ENCODE measurements at regions not wholly inside any gene's neighbourhood (a gene's known extent, or its start where the extent isn't known, plus 50 kb on each side); places are given as distances from the start of the nearest gene placed in this dataset.
"Not testable (repeated sequence)": the region's sequence is repeated elsewhere in the genome, so short reads cannot be mapped to it uniquely, and the experiment has no call there.

- not testable (repeated sequence) for DNase-seq (ENCODE audit: low spot score)
These were observed 80.6 kb upstream of the ST3GAL5 start for GRCh38 chr2:85969367-85969766.

DNA sequence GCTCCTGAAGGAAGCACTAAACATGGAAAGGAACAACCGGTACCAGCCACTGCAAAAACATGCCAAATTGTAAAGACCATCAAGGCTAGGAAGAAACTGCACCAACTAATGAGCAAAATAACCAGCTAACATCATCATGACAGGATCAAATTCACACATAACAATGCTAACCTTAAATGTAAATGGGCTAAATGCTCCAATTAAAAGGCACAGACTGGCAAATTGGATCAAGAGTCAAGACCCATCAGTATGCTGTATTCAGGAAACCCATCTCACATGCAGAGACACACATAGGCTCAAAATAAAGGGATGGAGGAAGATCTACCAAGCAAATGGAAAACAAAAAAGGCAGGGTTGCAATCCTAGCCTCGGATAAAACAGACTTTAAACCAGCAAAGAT lies 77.0 kb upstream of the ST3GAL5 start:
- DNase-seq (ENCODE audit: low spot score), result not testable (repeated sequence)

DNA sequence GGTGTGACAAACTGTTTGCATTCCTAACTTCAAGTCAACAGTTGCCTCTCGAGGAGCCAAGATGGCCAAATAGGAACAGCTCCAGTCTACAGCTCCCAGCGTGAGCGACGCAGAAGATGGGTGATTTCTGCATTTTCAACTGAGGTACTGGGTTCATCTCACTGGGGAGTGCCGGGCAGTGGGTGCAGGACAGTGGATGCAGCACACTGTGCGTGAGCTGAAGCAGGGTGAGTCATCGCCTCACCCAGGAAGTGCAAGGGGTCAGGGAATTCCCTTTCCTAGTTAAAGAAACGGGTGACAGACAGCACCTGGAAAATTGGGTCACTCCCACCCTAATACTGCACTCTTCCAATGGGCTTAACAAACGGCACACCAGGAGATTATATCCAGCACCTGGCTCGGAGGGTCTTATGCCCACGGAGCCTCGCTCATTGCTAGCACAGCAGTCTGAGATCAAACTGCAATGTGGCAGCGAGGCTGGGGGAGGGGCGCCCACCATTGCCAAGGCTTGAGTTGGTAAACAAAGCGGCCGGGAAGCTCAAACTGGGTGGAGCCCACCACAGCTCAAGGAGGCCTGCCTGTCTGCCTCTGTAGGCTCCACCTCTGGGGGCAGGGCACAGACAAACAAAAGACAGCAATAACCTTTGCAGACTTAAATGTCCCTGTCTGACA lies 75.1 kb upstream of the ST3GAL5 start:
- DNase-seq (ENCODE audit: low spot score), result not testable (repeated sequence)

DNA sequence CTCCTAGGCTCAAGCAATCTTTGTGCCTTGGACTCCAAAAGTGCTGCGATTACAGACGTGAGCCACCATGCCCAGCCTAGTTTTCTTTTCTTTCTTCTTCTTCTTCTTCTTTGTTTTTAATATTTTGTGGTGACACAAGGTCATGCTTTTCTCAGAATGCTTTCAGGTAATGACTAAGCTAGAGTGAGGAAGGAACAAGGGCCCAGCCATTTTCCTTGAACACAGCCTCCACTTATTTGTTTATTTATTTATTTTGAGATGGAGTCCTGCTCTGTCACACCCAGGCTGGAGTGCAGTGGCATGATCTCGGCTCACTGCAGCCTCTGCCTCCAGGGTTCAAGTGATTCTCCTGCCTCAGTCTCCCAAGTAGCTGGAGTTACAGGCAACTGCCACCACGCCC lies 74.3 kb upstream of the ST3GAL5 start:
- peak; percentile 15 for DNase-seq (ENCODE audit: low spot score)

DNA sequence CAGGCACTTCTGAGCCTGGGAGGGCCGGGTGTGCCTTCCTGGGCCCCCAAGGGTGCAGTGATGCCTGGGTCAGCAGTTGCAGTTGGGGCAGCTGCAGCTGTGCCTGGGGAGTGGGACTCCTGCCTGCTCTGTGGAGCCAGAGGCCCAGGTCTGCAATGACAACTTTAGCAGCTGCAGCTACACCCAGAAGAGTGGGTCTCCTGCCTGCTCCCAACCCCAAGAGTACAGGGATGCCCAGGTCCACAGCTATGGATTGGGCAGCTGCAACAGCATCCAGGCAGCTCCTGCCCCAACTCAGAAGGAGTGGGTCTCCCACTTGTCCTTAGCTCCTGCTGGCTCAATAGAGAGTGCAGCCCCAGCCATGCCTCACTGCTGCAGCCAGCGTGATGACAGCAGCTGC lies 73.0 kb upstream of the ST3GAL5 start:
- DNase-seq (ENCODE audit: low spot score), result no peak

- no peak for DNase-seq (ENCODE audit: low spot score)
These were observed 72.3 kb upstream of the ST3GAL5 start for GRCh38 chr2:85961053-85961452.

GRCh38 chr2:85959826-85960225 lies 71.0 kb upstream of the ST3GAL5 start:
- no peak for DNase-seq (ENCODE audit: low spot score)

DNA sequence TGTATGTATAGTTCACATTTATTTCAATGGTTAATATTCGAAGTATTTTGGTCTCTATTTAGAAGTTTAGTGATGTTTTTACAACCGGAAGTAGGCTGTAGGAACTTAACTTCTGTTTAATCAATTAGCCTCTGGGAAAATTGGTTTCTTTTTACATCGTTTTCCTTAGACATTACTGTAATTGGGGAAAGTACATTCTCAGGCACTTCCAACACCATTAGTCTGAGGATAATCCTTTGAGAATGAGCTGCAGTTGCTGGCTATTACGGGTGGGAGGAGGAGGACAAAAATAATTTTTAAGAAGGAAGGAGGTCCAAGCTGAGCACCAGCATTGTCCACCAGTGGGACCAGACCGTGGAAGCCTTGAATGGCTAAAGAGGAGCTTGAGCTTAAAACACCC lies 70.4 kb upstream of the ST3GAL5 start:
- no peak for DNase-seq (ENCODE audit: low spot score)

DNA sequence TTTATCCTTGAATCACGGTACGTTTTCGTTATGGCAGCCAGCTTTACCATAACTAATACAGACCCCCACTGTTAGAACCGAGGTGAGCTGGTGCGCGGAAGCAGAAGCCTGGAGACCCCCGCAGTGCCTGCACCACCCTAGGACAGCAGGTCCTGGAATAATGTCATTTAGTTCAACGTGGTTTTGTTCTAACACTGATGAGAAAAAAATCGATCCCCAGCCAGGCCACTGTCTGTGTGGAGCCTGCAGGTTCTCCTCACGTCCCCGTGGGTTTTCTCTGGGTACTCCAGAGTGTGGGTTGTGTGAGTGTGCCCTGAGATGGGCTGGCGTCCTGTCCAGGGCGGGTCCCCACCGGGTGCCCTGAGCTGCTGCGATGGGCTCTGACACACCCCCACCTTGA lies 69.9 kb upstream of the ST3GAL5 start:
- DNase-seq (ENCODE audit: low spot score), result no peak

DNA sequence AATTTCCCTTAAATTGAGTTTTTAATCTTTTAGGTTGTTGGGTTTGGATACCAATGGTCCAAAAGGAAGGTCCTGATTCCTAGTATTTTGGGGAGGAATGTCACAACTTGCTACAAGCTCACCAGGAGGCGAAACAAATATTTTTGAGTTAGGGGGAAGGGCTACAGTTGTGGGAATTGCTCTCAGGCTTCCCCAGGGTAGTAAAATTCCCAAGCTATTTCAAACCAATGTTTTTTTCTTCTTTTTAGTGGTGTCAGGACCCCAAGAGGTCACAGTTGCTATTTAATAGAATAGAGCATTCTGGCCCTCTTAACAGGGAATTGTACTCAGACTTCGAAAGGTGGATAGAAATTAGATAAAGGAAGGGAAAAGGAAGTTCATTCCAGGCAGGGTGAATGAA lies 68.5 kb upstream of the ST3GAL5 start:
- no peak for DNase-seq (ENCODE audit: low spot score)

GRCh38 chr2:85956646-85957039 lies 67.9 kb upstream of the ST3GAL5 start:
- DNase-seq (ENCODE audit: low spot score), result no peak

DNA sequence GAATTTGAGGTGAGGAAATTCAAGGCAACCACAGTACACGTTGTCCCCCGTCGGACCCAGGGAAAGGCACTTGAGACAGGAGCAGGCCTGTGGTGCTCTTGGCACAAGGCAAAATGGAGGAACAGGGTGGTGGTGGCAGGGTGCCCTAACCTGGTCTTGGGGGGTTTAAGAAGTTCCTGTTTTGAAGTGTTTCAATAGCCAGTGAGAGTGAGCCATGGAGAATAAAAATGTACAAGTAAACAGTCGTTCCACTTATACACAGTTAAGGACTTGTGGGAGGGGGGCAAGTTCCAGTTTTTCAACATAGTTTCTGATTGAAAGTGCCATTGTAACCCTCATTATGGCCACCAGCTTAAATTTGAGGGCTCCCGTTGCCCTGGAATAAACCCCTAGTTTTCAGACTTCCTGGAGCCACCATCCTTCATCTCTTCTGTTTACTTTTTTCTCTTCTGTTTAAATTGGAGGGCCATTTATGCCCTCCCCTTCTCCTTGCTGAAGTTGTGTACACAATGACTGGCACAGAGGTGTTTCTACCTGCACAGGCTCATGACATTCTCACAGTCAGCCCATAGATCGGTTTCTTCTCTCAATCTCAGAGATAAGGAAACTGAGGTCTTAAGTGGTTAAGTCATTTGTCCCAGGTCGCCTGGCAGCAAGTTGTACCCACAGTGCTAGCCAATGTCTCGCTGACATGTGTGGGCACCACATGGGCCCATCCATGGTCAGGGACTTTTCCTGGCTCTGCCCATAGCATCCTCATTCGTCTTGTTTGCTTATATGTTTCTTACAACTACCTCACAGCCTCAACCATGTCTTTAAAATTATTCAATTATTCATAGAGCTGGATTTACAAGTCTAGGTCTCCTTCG lies 66.0 kb upstream of the ST3GAL5 start:
- DNase-seq (ENCODE audit: low spot score), result no peak

DNA sequence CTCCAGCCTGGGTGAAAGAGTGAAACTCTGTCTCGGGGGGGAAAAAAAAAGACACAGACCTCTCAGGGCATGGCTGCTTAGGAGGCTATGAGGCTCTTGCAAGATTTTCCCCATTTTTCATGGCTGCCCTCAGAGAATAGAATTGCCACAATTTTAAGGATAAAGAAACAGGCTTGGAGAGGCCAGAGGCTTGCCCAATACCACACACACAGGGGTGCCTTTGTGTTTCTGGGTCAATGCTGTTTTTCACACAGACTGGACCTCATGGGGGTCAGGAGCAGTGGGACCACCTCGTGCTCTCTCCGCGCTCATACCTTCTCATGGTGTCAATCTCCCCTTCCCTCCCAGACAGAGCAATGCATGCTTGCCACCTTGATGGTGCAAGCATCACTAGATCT lies 65.4 kb upstream of the ST3GAL5 start:
- no peak for DNase-seq (ENCODE audit: low spot score)

GRCh38 chr2:85953476-85953875 lies 64.7 kb upstream of the ST3GAL5 start:
- no peak for DNase-seq (ENCODE audit: low spot score)

DNA sequence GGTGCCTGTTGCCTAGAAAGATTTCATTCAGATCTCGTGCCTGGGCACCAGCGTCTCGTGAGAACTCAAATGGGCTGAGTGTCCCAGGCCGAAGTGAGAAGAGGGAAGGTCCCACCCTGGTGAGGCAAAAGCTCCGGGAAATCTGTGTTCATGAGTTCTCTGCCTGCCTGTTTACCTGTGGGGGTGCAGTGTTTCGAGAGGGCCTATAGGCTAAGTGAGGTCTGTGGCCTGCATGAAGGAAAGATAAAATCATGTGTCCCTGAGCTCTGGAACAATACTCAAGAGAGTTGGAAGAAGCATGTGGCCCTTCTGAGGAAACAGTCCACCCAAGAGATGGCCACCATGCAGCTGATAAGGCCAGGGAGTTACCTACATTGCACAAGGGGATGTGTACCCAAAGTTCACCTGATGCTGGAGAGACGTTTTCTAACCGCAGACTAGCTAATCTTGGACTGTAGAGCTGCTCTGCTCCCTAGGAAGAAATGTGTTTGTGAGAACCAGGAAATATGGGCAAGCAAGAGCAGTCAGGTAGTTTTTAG lies 63.5 kb upstream of the ST3GAL5 start:
- DNase-seq (ENCODE audit: low spot score), result no peak

GRCh38 chr2:85951351-85952067 lies 62.7 kb upstream of the ST3GAL5 start:
- no peak for DNase-seq (ENCODE audit: low spot score)

GRCh38 chr2:85950743-85951142 lies 62.0 kb upstream of the ST3GAL5 start:
- DNase-seq (ENCODE audit: low spot score), result no peak

DNA sequence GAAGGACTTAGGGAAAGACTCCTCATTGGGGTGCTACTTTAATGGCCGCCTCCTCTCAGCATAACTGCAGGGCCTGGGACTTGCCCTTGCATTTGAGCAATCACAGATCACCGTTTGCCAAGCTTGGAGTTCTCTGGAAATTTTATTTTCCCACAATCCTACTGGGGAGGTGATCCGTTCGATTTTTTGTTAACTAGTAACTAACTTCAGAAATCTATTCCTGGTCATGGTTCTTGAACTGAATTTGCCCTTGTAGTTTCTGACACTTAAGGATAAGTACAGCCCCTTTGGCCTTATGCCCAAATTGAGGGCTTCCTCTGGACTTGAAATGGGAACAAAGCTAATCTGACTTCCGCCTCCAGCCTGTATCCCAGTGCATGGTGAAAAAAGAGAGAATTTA lies 60.5 kb upstream of the ST3GAL5 start:
- DNase-seq (ENCODE audit: low spot score), result no peak

GRCh38 chr2:85947593-85947992 lies 58.8 kb upstream of the ST3GAL5 start:
- DNase-seq (ENCODE audit: low spot score), result no peak

GRCh38 chr2:85945586-85945985 lies 56.8 kb upstream of the ST3GAL5 start:
- DNase-seq (ENCODE audit: low spot score), result no peak

DNA sequence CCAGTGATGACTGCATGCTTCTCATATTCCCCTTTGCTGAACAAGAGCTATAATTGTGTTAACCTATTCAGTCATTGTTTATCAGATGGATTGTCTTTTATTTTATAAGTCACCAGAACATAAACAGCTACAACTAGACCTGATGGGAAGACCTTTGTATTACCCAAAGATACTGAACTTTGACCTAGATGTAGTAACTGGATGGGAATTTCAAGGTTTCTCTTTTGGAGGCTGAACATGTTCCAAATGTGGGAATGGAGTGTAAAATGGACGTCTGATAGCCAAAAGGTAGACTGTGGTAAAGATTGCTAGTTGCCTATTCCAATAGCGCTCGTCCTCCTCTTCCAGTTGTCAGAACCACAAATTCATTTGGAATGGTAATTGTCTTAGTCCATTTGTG lies 56.4 kb upstream of the ST3GAL5 start:
- DNase-seq (ENCODE audit: low spot score), result no peak

- no peak for DNase-seq (ENCODE audit: low spot score)
These were observed 53.7 kb upstream of the ST3GAL5 start for GRCh38 chr2:85942346-85942957.

All from activated CD4-positive, alpha-beta T cell treated with anti-CD3 and anti-CD28 coated beads, Interleukin-2, Interleukin-4, amounts not matched to agents 100 ng/mL and 50 ng/mL, durations not matched to agents 16 hours and 8 hours (primary cell).